GM12864 (cell line): ENCODE measurements at regions not wholly inside any gene's neighbourhood (a gene's known extent, or its start where the extent isn't known, plus 50 kb on each side); places are given as distances from the start of the nearest gene placed in this dataset.

ENCODE experiments used
- DNase-seq: peaks from one replicate; pipeline ENCODE4 v3.0.0-alpha.2; 2011; ENCODE audit warnings: low read depth
- H3K4me3 ChIP-seq: 2 replicates; pipeline ENCODE4 v1.5.1; 2011; ENCODE audit warnings: mild to moderate bottlenecking, low read depth, low read length, control low read depth
- CTCF ChIP-seq: IDR thresholded peaks from 2 replicates; pipeline ENCODE4 v1.5.1; 2011; ENCODE audit warnings: low read depth, mild to moderate bottlenecking, moderate library complexity, low read length, control low read depth, inconsistent platforms; ENCODE audit errors: missing control alignments

- no peak overlapping the region for H3K4me3 ChIP-seq
- DNase-seq = no peak
- TF ChIP-seq CTCF = no peak
Observed at GRCh38 chr6:79755967-79756366, 124.8 kb downstream of the SH3BGRL2 start.
